ENCODE measurements at regions not wholly inside any gene's neighbourhood (a gene's known extent, or its start where the extent isn't known, plus 50 kb on each side); places are given as distances from the start of the nearest gene placed in this dataset.

- no peak for TF ChIP-seq POLR2A (IDR thresholded peaks at IDR 0.05; ENCODE audit: low read length)
- TF ChIP-seq GATA1 (IDR thresholded peaks at IDR 0.05; ENCODE audit: low read depth, low read length) = no peak
Observed at GRCh38 chr14:98551028-98551427, 721.0 kb downstream of the BCL11B start.

Data from erythroblast (primary cell).